ENCODE measurements at regions not wholly inside any gene's neighbourhood (a gene's known extent, or its start where the extent isn't known, plus 50 kb on each side); places are given as distances from the start of the nearest gene placed in this dataset.

- TF ChIP-seq CTCF (IDR thresholded peaks at IDR 0.05) (no peak), POLR2A (IDR thresholded peaks at IDR 0.05) (no peak)
Measured at GRCh38 chr3:117358717-117359314, 649.2 kb downstream of the TUSC7 start.

Measured in Peyer's patch (tissue), 4 donors.